K562 (cell line): ENCODE measurements at regions not wholly inside any gene's neighbourhood (a gene's known extent, or its start where the extent isn't known, plus 50 kb on each side); places are given as distances from the start of the nearest gene placed in this dataset.
"Not testable (repeated sequence)": the region's sequence is repeated elsewhere in the genome, so short reads cannot be mapped to it uniquely, and the experiment has no call there.

ENCODE experiments used
- ATAC-seq: fragments of 200-7000 bp; cut with Tn5 transposase; 3 replicates; pipeline ENCODE4 v1.9.1; 2020; ENCODE audit warnings: moderate library complexity
- BruUV-seq: library from RNA; stranded (reverse); fragments of 400-500 nt; replicated peaks from 2 replicates; lab custom pipeline; 2021; lab: Mats Ljungman, UMichigan
- CTCF ChIA-PET: fragments of 300-600 bp; formaldehyde crosslinking; extraction: SDS; loops from one replicate; lab custom pipeline; 2021; ENCODE audit warnings: low intra/inter-chr PET ratio; lab: Yijun Ruan, JAX
- POLR2A ChIA-PET: fragments of 300-600, 350-650 bp; sonication (Branson Sonifier 250); formaldehyde crosslinking; extraction: SDS; loops from one replicate; lab custom pipeline; 2021; ENCODE audit warnings: antibody characterized with exemption, inconsistent platforms; lab: Yijun Ruan, JAX
- DNase-seq, 4 experiments: peaks; one replicate each; pipeline versions ENCODE4 v3.0.0 to v3.0.0-alpha.2; 2011 to 2018; ENCODE audit warnings: low spot score in 3 of 4, mixed read lengths in 3 of 4; ENCODE audit errors: extremely low read depth in 1 of 4
- FAIRE-seq: peaks from 2 replicates; lab custom pipeline; 2011; peaks lifted over from hg19 to GRCh38; lab: Jason Lieb, UNC
- H2AFZ ChIP-seq: 2 replicates; pipeline ENCODE4 v1.6.0; 2011; ENCODE audit warnings: low read depth, low read length, control low read depth, inconsistent platforms
- H3K27ac ChIP-seq: fragments of 200-600 bp; 3 replicates; pipeline ENCODE4 v1.8.0; 2011; ENCODE audit warnings: low read depth, mild to moderate bottlenecking, control low read depth, inconsistent platforms, low read length, moderate library complexity, mixed read lengths; ENCODE audit errors: extremely low read depth
- H3K27me3 ChIP-seq, 2 experiments: fragments of 300-600 bp in 1 of 2; 2 replicates in 1 of 2; 3 replicates in 1 of 2; pipeline versions ENCODE4 v1.6.0 to v1.8.0; 2011; ENCODE audit warnings: inconsistent platforms in 2 of 2, low read length in 2 of 2, mild to moderate bottlenecking in 1 of 2, mixed read lengths in 1 of 2, moderate library complexity in 1 of 2; ENCODE audit not compliant: control insufficient read depth in 2 of 2, insufficient read depth in 2 of 2
- H3K36me3 ChIP-seq: fragments of 300-600 bp; 3 replicates; pipeline ENCODE4 v1.8.0; 2011; ENCODE audit warnings: mild to moderate bottlenecking, low read length, inconsistent platforms; ENCODE audit not compliant: control insufficient read depth, insufficient read depth
- H3K4me1 ChIP-seq, 2 experiments: fragments of 200-600 bp in 1 of 2; replicated peaks in 1 of 2; 2 replicates in 1 of 2; 3 replicates in 1 of 2; pipeline versions ENCODE4 v1.5.1 to v1.8.0; 2011; ENCODE audit warnings: inconsistent platforms in 2 of 2, low read length in 2 of 2, mild to moderate bottlenecking in 1 of 2, mixed read lengths in 1 of 2, moderate library complexity in 1 of 2; ENCODE audit not compliant: control insufficient read depth in 2 of 2, insufficient read depth in 2 of 2
- H3K4me2 ChIP-seq: 2 replicates; pipeline ENCODE4 v1.6.1; 2011; ENCODE audit warnings: low read length, control low read depth, inconsistent platforms, mixed read lengths; ENCODE audit not compliant: insufficient read depth
- H3K4me3 ChIP-seq: fragments of 200-600 bp; sonication (generic), shearing (Covaris generic); 2 replicates; pipeline ENCODE4 v1.5.1; 2016; ENCODE audit warnings: control low read depth, inconsistent platforms
- H3K79me2 ChIP-seq: fragments of 200-600 bp; 3 replicates; pipeline ENCODE4 v1.8.0; 2011; ENCODE audit warnings: low read length, inconsistent platforms; ENCODE audit not compliant: control insufficient read depth, insufficient read depth
- H3K9ac ChIP-seq, 2 experiments: 2 replicates each; pipeline versions ENCODE4 v1.6.0 to v1.6.1; 2011; ENCODE audit warnings: low read depth in 2 of 2, low read length in 2 of 2, control low read depth in 1 of 2, inconsistent platforms in 1 of 2, mild to moderate bottlenecking in 1 of 2, mixed read lengths in 1 of 2; ENCODE audit not compliant: insufficient read depth in 1 of 2
- H3K9me1 ChIP-seq: one replicate; pipeline ENCODE4 v1.6.0; 2011; ENCODE audit warnings: inconsistent platforms, mild to moderate bottlenecking, low read length, moderate library complexity; ENCODE audit not compliant: control insufficient read depth, insufficient read depth
- H3K9me3 ChIP-seq: replicated peaks from 2 replicates; pipeline ENCODE4 v1.5.1; 2011; ENCODE audit warnings: low read depth, low read length, inconsistent platforms; ENCODE audit not compliant: control insufficient read depth, insufficient read depth
- H4K20me1 ChIP-seq: replicated peaks from 2 replicates; pipeline ENCODE4 v1.6.1; 2011; ENCODE audit warnings: low read length, inconsistent platforms, mixed read lengths; ENCODE audit not compliant: control insufficient read depth, insufficient read depth
- MAFF ChIP-seq: IDR thresholded peaks from 2 replicates; pipeline ENCODE4 v1.6.1; 2012; ENCODE audit warnings: low read length, improper control_type of control experiment
- MAFG ChIP-seq: fragments of 450-650 bp; conservative IDR thresholded peaks from 2 replicates; pipeline ENCODE4 v1.6.1; 2016; ENCODE audit warnings: missing genetic modification characterization, missing compliant biosample characterization
- MAFK ChIP-seq: IDR thresholded peaks from 2 replicates; pipeline ENCODE4 v1.6.1; 2011; ENCODE audit warnings: low read length, improper control_type of control experiment
- ZNF316 ChIP-seq: fragments of 450-650 bp; IDR thresholded peaks from 2 replicates; pipeline ENCODE4 v1.6.1; 2016
- WGBS: fragments of 100-300 bp; shearing (Covaris generic); methylation state at CpG from one replicate; pipeline ENCODE4 v1.1.6; 2016; ENCODE audit warnings: low coverage, mixed read lengths; ENCODE audit not compliant: insufficient coverage; ENCODE audit errors: missing lambda C conversion rate; 5-methylcytosine and 5-hydroxymethylcytosine counted together
- in situ Hi-C: fragments of 300-500 bp; cut with MboI; formaldehyde crosslinking; loops from 4 replicates; pipeline ENCODE4 v1.15.0; 2018; ENCODE audit warnings: inconsistent platforms, mixed read lengths
- intact Hi-C: fragments of 100-400 bp; cut with micrococcal nuclease; formaldehyde crosslinking; loops from 2 replicates; pipeline ENCODE4 v1.14.2; 2022
- TF ChIP-seq, protein P1 (sequence below): IDR thresholded peaks from 2 replicates; pipeline ENCODE4 v1.6.1; 2016; ENCODE audit warnings: missing genetic modification characterization, missing compliant biosample characterization

GRCh38 chr1:121556560-121556959 is 371.8 kb downstream of the SRGAP2C start:
- POLR2A ChIA-PET, CTCF ChIA-PET, BruUV-seq: not testable (repeated sequence)

GRCh38 chr1:121558034-121558433 is 373.3 kb downstream of the SRGAP2C start:
- H3K27me3 ChIP-seq, H4K20me1 ChIP-seq, FAIRE-seq, H3K9me1 ChIP-seq, H2AFZ ChIP-seq, CTCF ChIA-PET, H3K79me2 ChIP-seq, in situ Hi-C loops, H3K4me1 ChIP-seq, ATAC-seq, H3K36me3 ChIP-seq, H3K9ac ChIP-seq, DNase-seq, POLR2A ChIA-PET, H3K9me3 ChIP-seq, H3K4me2 ChIP-seq, H3K27ac ChIP-seq, H3K4me3 ChIP-seq, BruUV-seq, intact Hi-C loops: not testable (repeated sequence)
- WGBS = 13% methylated on average over 1 of the region's 1 CpG
- TF ChIP-seq, protein P1, sequence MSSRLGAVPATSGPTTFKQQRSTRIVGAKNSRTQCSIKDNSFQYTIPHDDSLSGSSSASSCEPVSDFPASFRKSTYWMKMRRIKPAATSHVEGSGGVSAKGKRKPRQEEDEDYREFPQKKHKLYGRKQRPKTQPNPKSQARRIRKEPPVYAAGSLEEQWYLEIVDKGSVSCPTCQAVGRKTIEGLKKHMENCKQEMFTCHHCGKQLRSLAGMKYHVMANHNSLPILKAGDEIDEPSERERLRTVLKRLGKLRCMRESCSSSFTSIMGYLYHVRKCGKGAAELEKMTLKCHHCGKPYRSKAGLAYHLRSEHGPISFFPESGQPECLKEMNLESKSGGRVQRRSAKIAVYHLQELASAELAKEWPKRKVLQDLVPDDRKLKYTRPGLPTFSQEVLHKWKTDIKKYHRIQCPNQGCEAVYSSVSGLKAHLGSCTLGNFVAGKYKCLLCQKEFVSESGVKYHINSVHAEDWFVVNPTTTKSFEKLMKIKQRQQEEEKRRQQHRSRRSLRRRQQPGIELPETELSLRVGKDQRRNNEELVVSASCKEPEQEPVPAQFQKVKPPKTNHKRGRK (tag) = peak; percentile 62

More at GRCh38 chr1:121556560-121556959, 371.8 kb downstream of the SRGAP2C start:
- in situ Hi-C loops, H3K4me1 ChIP-seq, DNase-seq, FAIRE-seq, H3K4me2 ChIP-seq, H3K9me1 ChIP-seq, H3K9me3 ChIP-seq, H3K36me3 ChIP-seq, H3K79me2 ChIP-seq, H3K9ac ChIP-seq, H3K4me3 ChIP-seq, H3K27me3 ChIP-seq, H3K27ac ChIP-seq, intact Hi-C loops, H2AFZ ChIP-seq: not testable (repeated sequence)
- WGBS = 0% methylated on average over 1 of the region's 1 CpG
- TF ChIP-seq MAFF (peak; percentile 59), MAFK (peak; percentile 58), ZNF316 (peak; percentile 69), MAFG (tag) (peak; percentile 61)
- TF ChIP-seq, all 486 proteins: peak for 4; not testable (repeated sequence) for 482
- not testable (repeated sequence) for ATAC-seq, H4K20me1 ChIP-seq
